ENCODE measurements at regions not wholly inside any gene's neighbourhood (a gene's known extent, or its start where the extent isn't known, plus 50 kb on each side); places are given as distances from the start of the nearest gene placed in this dataset.

- TF ChIP-seq, protein P1, sequence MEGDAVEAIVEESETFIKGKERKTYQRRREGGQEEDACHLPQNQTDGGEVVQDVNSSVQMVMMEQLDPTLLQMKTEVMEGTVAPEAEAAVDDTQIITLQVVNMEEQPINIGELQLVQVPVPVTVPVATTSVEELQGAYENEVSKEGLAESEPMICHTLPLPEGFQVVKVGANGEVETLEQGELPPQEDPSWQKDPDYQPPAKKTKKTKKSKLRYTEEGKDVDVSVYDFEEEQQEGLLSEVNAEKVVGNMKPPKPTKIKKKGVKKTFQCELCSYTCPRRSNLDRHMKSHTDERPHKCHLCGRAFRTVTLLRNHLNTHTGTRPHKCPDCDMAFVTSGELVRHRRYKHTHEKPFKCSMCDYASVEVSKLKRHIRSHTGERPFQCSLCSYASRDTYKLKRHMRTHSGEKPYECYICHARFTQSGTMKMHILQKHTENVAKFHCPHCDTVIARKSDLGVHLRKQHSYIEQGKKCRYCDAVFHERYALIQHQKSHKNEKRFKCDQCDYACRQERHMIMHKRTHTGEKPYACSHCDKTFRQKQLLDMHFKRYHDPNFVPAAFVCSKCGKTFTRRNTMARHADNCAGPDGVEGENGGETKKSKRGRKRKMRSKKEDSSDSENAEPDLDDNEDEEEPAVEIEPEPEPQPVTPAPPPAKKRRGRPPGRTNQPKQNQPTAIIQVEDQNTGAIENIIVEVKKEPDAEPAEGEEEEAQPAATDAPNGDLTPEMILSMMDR (IDR thresholded peaks at IDR 0.05) = no peak
- TF ChIP-seq, protein P2, sequence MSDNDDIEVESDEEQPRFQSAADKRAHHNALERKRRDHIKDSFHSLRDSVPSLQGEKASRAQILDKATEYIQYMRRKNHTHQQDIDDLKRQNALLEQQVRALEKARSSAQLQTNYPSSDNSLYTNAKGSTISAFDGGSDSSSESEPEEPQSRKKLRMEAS (IDR thresholded peaks at IDR 0.05) = no peak
- no peak for TF ChIP-seq BCL3 (IDR thresholded peaks at IDR 0.05)
- TF ChIP-seq RFX5 (IDR thresholded peaks at IDR 0.05) = no peak
- TF ChIP-seq EP300 (IDR thresholded peaks at IDR 0.05) = no peak
- TF ChIP-seq USF2 (IDR thresholded peaks at IDR 0.05) = no peak
- no peak for TF ChIP-seq POLR2A (IDR thresholded peaks at IDR 0.05; ENCODE audit: low read length)
Observed at GRCh38 chr3:166607933-166608521, 770.8 kb upstream of the BCHE start.
